Colonic mucosa (tissue), 4 donors: ENCODE measurements at regions not wholly inside any gene's neighbourhood (a gene's known extent, or its start where the extent isn't known, plus 50 kb on each side); places are given as distances from the start of the nearest gene placed in this dataset.

Experiments used
- DNase-seq: peaks from one replicate; pipeline ENCODE4 v3.0.0-alpha.2; 2020
- H3K27ac ChIP-seq: fragments of 200-600 bp; one replicate; pipeline ENCODE4 v1.8.0; 2021
- H3K27me3 ChIP-seq: fragments of 200-600 bp; one replicate; pipeline ENCODE4 v1.8.0; 2021
- H3K36me3 ChIP-seq: fragments of 200-600 bp; one replicate; pipeline ENCODE4 v1.8.0; 2021
- H3K4me1 ChIP-seq: fragments of 200-600 bp; one replicate; pipeline ENCODE4 v1.8.0; 2021; ENCODE audit warnings: mild to moderate bottlenecking
- H3K4me3 ChIP-seq: fragments of 200-600 bp; one replicate; pipeline ENCODE4 v1.8.0; 2021
- H3K9ac ChIP-seq, 2 donors: one replicate each; pipeline ENCODE4 v1.7.0; 2013; ENCODE audit warnings: control low read depth in 2 of 2, low read depth in 2 of 2, low read length in 2 of 2
- H3K9me3 ChIP-seq: fragments of 200-600 bp; one replicate; pipeline ENCODE4 v1.8.0; 2021
- CTCF ChIP-seq: fragments of 200-600 bp; IDR thresholded peaks from one replicate; pipeline ENCODE4 v1.8.0; 2022; ENCODE audit warnings: antibody characterized with exemption, mild to moderate bottlenecking
- intact Hi-C: fragments of 100-400 bp; cut with DNase I; formaldehyde crosslinking; loops from one replicate; pipeline ENCODE4 v1.14.1; 2022
- donor health status: healthy.
- donor health status: DM: no; HTN: no; CAD: no.
- donor health status: DM: no; HTN: no; CAD: no.

DNA sequence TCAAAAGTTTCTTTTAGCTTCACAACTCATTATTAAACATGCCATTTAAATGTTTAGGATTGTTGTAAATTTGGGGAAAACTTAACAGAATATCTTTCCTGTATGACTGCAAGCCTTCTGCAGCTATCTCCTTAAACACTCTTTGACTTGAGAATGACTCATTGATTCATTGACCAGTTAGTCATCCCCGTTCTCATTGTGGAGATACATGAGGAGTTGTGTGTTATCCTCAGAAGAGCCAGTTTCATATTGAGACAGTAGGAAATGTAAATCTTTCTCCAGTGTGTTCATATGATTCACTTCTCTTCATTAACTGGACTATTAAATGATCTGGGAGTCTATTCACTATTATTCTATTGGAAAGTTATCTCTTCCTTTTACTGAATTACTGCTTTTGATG lies 83.0 kb downstream of the CRYGS start:
- H3K9ac ChIP-seq: no peak overlapping the region
- H3K4me3 ChIP-seq: no peak overlapping the region
- intact Hi-C loops: no loop called here
- no peak for DNase-seq
- H3K36me3 ChIP-seq: no peaks in the 10 kb centered on the region
- H3K4me1 ChIP-seq: no peaks in the 10 kb centered on the region
- no peak overlapping the region for H3K27ac ChIP-seq
- no peaks in the 10 kb centered on the region for H3K9me3 ChIP-seq
- no peaks in the 10 kb centered on the region for H3K27me3 ChIP-seq
- no peak for TF ChIP-seq CTCF

- TF ChIP-seq CTCF: no peak
- intact Hi-C loops: no loop called here
- no peak overlapping the region for H3K4me3 ChIP-seq
- no peaks in the 10 kb centered on the region for H3K9me3 ChIP-seq
- no peak overlapping the region for H3K9ac ChIP-seq
- no peaks in the 10 kb centered on the region for H3K4me1 ChIP-seq
- H3K27me3 ChIP-seq: no peaks in the 10 kb centered on the region
- DNase-seq: no peak
- H3K27ac ChIP-seq: no peak overlapping the region
- H3K36me3 ChIP-seq: no peaks in the 10 kb centered on the region
Observed at GRCh38 chr3:186459108-186459467, 85.1 kb downstream of the CRYGS start.

GRCh38 chr3:186458306-186459107 lies 85.7 kb downstream of the CRYGS start:
- TF ChIP-seq CTCF: no peak
- no peak overlapping the region for H3K9ac ChIP-seq
- no peak overlapping the region for H3K27ac ChIP-seq
- H3K36me3 ChIP-seq: no peaks in the 10 kb centered on the region
- H3K4me1 ChIP-seq: no peaks in the 10 kb centered on the region
- DNase-seq: no peak
- H3K27me3 ChIP-seq: no peaks in the 10 kb centered on the region
- intact Hi-C loops: no loop called here
- H3K4me3 ChIP-seq: no peak overlapping the region
- H3K9me3 ChIP-seq: no peaks in the 10 kb centered on the region

DNA sequence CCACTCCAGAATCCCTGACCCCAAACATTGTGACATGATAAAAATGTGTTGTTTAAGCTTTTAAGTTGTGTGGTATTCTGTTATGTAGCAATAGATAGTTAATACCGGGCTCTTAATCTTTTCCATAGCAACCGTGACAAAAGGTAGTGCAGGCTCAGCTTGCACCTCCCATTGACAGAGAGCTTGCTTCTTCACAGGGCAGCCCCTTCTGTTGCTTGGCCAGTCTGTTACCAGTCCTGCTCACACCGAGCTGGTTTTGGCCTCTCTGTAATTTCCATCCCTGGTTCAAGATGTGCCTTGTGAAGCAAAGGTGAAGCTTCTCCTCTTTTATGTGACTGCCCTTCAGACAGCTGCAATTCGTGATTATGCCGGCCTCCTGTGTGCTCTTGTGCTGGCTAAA lies 86.9 kb downstream of the CRYGS start:
- H3K9me3 ChIP-seq: no peaks in the 10 kb centered on the region
- no peaks in the 10 kb centered on the region for H3K27me3 ChIP-seq
- H3K27ac ChIP-seq: no peak overlapping the region
- no peak overlapping the region for H3K9ac ChIP-seq
- intact Hi-C loops: no loop called here
- DNase-seq: no peak
- H3K36me3 ChIP-seq: no peaks in the 10 kb centered on the region
- TF ChIP-seq CTCF: no peak
- H3K4me3 ChIP-seq: no peak overlapping the region
- no peaks in the 10 kb centered on the region for H3K4me1 ChIP-seq

DNA sequence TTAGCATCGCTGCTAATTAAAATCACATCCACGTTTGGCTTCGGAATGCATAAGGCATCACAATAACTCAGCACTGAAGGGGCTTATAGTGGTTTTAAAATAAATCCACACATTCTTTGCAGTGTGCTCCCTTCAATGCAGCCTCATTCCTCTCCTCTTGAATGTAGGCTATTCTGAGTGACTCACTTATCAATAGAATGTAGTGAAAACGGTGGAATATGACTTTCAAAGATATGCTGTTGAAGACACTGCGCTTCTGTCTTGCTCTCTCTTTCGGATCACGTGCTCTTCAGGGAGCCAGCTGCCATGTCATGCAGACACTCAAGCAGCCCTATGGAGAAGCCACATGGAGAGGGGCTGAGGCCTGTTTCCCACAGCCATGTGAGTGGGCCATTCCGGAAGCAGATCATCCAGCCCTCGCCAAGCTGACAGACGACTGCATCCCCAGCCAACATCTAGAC lies 87.4 kb downstream of the CRYGS start:
- Histone ChIP-seq H3K36me3 (no peaks in the 10 kb centered on the region), H3K4me3 (no peak overlapping the region), H3K27me3 (no peaks in the 10 kb centered on the region), H3K4me1 (no peaks in the 10 kb centered on the region), H3K27ac (no peak overlapping the region), H3K9ac (no peak overlapping the region), H3K9me3 (no peaks in the 10 kb centered on the region)
- intact Hi-C loops: no loop called here
- DNase-seq: no peak
- TF ChIP-seq CTCF: no peak
